Kidney epithelial cell (primary cell): ENCODE measurements at regions not wholly inside any gene's neighbourhood (a gene's known extent, or its start where the extent isn't known, plus 50 kb on each side); places are given as distances from the start of the nearest gene placed in this dataset.

Experiments
- DNase-seq: peaks from one replicate; pipeline ENCODE4 v3.0.0-alpha.2; 2010; ENCODE audit warnings: low read depth
- H3K27me3 ChIP-seq: 2 replicates; pipeline ENCODE4 v1.6.0; 2011; ENCODE audit warnings: low read length; ENCODE audit not compliant: control insufficient read depth, insufficient read depth
- H3K36me3 ChIP-seq: 2 replicates; pipeline ENCODE4 v1.5.1; 2011; ENCODE audit warnings: low read length; ENCODE audit not compliant: control insufficient read depth, insufficient read depth
- H3K4me3 ChIP-seq: 2 replicates; pipeline ENCODE4 v1.5.1; 2011; ENCODE audit warnings: low read depth, mild to moderate bottlenecking, control low read depth, low read length
- CTCF ChIP-seq: IDR thresholded peaks from 2 replicates; pipeline ENCODE4 v1.5.1; 2011; ENCODE audit warnings: mild to moderate bottlenecking, moderate library complexity, low read length, control low read depth, inconsistent platforms; ENCODE audit not compliant: insufficient read depth, poor library complexity, severe bottlenecking

GRCh38 chr14:44036248-44036647 is 470.8 kb downstream of the FSCB start:
- TF ChIP-seq CTCF, result no peak

DNA sequence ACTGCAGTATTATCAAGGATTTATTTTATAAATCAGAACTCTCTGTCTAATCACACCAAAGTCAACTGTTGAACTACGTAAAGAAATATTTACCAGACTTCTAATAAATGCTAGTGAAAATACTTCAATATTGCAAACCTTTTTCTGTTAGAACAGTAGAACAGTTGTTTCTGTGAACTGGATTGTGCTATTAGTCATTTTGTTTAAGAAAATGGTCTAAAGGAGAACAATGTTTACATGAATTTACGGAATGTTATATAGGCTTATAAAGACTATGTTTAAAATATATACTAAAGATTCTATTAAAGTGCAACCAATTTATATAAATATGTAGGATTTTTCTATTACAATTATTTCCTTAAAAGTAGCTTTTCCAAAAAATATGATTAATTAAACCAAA is 471.4 kb downstream of the FSCB start:
- no peak for DNase-seq
- TF ChIP-seq CTCF, result no peak

More at GRCh38 chr14:44036248-44036647, 470.8 kb downstream of the FSCB start:
- no peak for DNase-seq
- H3K4me3 ChIP-seq, result no peak overlapping the region
- H3K27me3 ChIP-seq, result no peaks in the 10 kb centered on the region
- H3K36me3 ChIP-seq, result no peaks in the 10 kb centered on the region

GRCh38 chr14:44030831-44031383 is 476.2 kb downstream of the FSCB start:
- no peaks in the 10 kb centered on the region for H3K36me3 ChIP-seq
- TF ChIP-seq CTCF, result no peak
- H3K4me3 ChIP-seq, result no peak overlapping the region
- no peaks in the 10 kb centered on the region for H3K27me3 ChIP-seq
- DNase-seq, result no peak

More for the DNA sequence above, 471.4 kb downstream of the FSCB start:
- H3K27me3 ChIP-seq, result no peaks in the 10 kb centered on the region
- H3K36me3 ChIP-seq, result no peaks in the 10 kb centered on the region
- H3K4me3 ChIP-seq, result no peak overlapping the region

DNA sequence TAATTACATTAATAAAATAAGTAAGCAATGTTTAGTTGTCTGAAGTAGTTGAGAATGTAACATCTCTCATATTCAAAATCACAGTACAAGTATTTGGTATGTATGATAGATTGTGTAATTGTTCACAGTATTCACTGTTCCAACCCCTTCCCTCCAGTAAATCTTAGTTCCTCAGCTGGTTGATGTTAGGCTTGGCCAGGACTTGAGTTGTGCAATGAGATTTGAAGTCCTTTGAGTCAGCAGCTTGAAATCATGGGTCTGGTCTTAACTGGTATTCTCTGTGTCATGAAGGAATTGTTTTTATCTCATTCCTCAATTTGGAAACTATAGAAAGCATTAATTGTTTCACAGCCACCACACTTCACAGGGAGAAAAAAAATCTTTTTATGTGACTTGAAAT is 477.1 kb downstream of the FSCB start:
- H3K27me3 ChIP-seq, result no peaks in the 10 kb centered on the region
- no peaks in the 10 kb centered on the region for H3K36me3 ChIP-seq
- no peak for DNase-seq
- no peak overlapping the region for H3K4me3 ChIP-seq
- no peak for TF ChIP-seq CTCF

DNA sequence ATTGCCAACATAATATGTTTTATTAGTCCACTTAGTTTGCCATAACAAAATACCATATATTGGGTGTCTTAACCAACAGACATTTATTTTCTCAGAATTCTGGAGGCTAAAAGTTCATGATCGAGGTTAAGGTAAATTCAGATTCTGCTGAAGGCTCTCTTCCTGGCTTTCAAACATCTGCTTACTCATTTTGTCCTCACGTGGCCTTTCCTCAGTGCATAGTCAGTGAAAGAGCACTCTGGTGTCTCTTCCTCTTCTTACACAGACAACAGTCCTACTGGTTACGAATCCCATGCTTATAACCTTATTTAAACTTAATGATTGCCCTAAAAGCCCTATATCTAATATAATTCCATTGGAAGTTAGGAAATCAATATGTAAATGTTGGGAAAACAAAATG is 479.7 kb downstream of the FSCB start:
- Histone ChIP-seq H3K4me3 (no peak overlapping the region), H3K27me3 (no peaks in the 10 kb centered on the region), H3K36me3 (no peaks in the 10 kb centered on the region)
- no peak for DNase-seq
- TF ChIP-seq CTCF, result no peak

GRCh38 chr14:44010595-44010994 is 496.5 kb downstream of the FSCB start:
- no peak for DNase-seq

More at GRCh38 chr14:44010595-44010994, 496.5 kb downstream of the FSCB start:
- Histone ChIP-seq H3K27me3 (no peaks in the 10 kb centered on the region), H3K36me3 (no peaks in the 10 kb centered on the region), H3K4me3 (no peak overlapping the region)
- TF ChIP-seq CTCF, result no peak
